WTC11 (cell line): ENCODE measurements at regions not wholly inside any gene's neighbourhood (a gene's known extent, or its start where the extent isn't known, plus 50 kb on each side); places are given as distances from the start of the nearest gene placed in this dataset.

Experiments
- CREB1 ChIP-seq: sonication (generic); formaldehyde crosslinking; IDR thresholded peaks from 2 replicates; pipeline ENCODE4 v1.8.0; 2023; ENCODE audit warnings: mild to moderate bottlenecking, missing genetic modification reagents
- CREM ChIP-seq: sonication (generic); formaldehyde crosslinking; IDR thresholded peaks from 2 replicates; pipeline ENCODE4 v1.8.1; 2022; ENCODE audit warnings: mild to moderate bottlenecking, missing genetic modification reagents, moderate library complexity
- GABPB1 ChIP-seq: sonication (generic); formaldehyde crosslinking; IDR thresholded peaks from 2 replicates; pipeline ENCODE4 v1.8.1; 2023; ENCODE audit warnings: mild to moderate bottlenecking, missing genetic modification reagents
- HMGXB4 ChIP-seq: sonication (generic); formaldehyde crosslinking; IDR thresholded peaks from 2 replicates; pipeline ENCODE4 v1.8.1; 2023; ENCODE audit warnings: mild to moderate bottlenecking, moderate library complexity, missing genetic modification reagents
- KAT7 ChIP-seq: sonication (generic); formaldehyde crosslinking; IDR thresholded peaks from 2 replicates; pipeline ENCODE4 v1.8.1; 2023; ENCODE audit warnings: missing genetic modification reagents, mild to moderate bottlenecking, borderline replicate concordance
- NR2C2 ChIP-seq: sonication (generic); formaldehyde crosslinking; IDR thresholded peaks from 2 replicates; pipeline ENCODE4 v1.8.0; 2022; ENCODE audit warnings: mild to moderate bottlenecking, missing genetic modification reagents
- NR3C1 ChIP-seq: sonication (generic); formaldehyde crosslinking; conservative IDR thresholded peaks from 2 replicates; pipeline ENCODE4 v1.8.1; 2023; ENCODE audit warnings: low read depth, mild to moderate bottlenecking, missing genetic modification reagents
- TEAD4 ChIP-seq: sonication (generic); formaldehyde crosslinking; IDR thresholded peaks from 2 replicates; pipeline ENCODE4 v1.8.0; 2022; ENCODE audit warnings: mild to moderate bottlenecking, missing genetic modification reagents
- TF ChIP-seq, protein P1 (sequence below): sonication (generic); formaldehyde crosslinking; IDR thresholded peaks from 2 replicates; pipeline ENCODE4 v1.8.1; 2023; ENCODE audit warnings: mild to moderate bottlenecking, missing genetic modification reagents, moderate library complexity
- TF ChIP-seq, protein P2 (sequence below): fragments of 200-600 bp; IDR thresholded peaks from 2 replicates; pipeline ENCODE4 v1.8.0; 2022; ENCODE audit warnings: antibody characterized with exemption
- TF ChIP-seq, protein P3 (sequence below): sonication (generic); formaldehyde crosslinking; IDR thresholded peaks from 2 replicates; pipeline ENCODE4 v1.8.1; 2023; ENCODE audit warnings: mild to moderate bottlenecking, missing genetic modification reagents, moderate library complexity
- TF ChIP-seq, protein P4 (sequence below): sonication (generic); formaldehyde crosslinking; conservative IDR thresholded peaks from 2 replicates; pipeline ENCODE4 v1.8.1; 2023; ENCODE audit warnings: mild to moderate bottlenecking, low read depth, missing genetic modification reagents, moderate library complexity
- TF ChIP-seq, protein P5 (sequence below): sonication (generic); formaldehyde crosslinking; IDR thresholded peaks from 2 replicates; pipeline ENCODE4 v1.8.1; 2022; ENCODE audit warnings: low read depth, mild to moderate bottlenecking, moderate library complexity, missing genetic modification reagents, borderline replicate concordance

- TF ChIP-seq NR2C2 (CRISPR knock-in tag) = no peak
- no peak for TF ChIP-seq CREM (CRISPR knock-in tag)
- TF ChIP-seq, protein P1, sequence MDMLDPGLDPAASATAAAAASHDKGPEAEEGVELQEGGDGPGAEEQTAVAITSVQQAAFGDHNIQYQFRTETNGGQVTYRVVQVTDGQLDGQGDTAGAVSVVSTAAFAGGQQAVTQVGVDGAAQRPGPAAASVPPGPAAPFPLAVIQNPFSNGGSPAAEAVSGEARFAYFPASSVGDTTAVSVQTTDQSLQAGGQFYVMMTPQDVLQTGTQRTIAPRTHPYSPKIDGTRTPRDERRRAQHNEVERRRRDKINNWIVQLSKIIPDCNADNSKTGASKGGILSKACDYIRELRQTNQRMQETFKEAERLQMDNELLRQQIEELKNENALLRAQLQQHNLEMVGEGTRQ (CRISPR knock-in tag) = no peak
- TF ChIP-seq, protein P2, sequence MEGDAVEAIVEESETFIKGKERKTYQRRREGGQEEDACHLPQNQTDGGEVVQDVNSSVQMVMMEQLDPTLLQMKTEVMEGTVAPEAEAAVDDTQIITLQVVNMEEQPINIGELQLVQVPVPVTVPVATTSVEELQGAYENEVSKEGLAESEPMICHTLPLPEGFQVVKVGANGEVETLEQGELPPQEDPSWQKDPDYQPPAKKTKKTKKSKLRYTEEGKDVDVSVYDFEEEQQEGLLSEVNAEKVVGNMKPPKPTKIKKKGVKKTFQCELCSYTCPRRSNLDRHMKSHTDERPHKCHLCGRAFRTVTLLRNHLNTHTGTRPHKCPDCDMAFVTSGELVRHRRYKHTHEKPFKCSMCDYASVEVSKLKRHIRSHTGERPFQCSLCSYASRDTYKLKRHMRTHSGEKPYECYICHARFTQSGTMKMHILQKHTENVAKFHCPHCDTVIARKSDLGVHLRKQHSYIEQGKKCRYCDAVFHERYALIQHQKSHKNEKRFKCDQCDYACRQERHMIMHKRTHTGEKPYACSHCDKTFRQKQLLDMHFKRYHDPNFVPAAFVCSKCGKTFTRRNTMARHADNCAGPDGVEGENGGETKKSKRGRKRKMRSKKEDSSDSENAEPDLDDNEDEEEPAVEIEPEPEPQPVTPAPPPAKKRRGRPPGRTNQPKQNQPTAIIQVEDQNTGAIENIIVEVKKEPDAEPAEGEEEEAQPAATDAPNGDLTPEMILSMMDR = no peak
- TF ChIP-seq GABPB1 = no peak
- TF ChIP-seq NR3C1 (CRISPR knock-in tag) = no peak
- TF ChIP-seq HMGXB4 (CRISPR knock-in tag) = no peak
- no peak for TF ChIP-seq CREB1 (CRISPR knock-in tag)
- TF ChIP-seq, protein P3, sequence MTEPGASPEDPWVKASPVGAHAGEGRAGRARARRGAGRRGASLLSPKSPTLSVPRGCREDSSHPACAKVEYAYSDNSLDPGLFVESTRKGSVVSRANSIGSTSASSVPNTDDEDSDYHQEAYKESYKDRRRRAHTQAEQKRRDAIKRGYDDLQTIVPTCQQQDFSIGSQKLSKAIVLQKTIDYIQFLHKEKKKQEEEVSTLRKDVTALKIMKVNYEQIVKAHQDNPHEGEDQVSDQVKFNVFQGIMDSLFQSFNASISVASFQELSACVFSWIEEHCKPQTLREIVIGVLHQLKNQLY (CRISPR knock-in tag) = no peak
- TF ChIP-seq, protein P4, sequence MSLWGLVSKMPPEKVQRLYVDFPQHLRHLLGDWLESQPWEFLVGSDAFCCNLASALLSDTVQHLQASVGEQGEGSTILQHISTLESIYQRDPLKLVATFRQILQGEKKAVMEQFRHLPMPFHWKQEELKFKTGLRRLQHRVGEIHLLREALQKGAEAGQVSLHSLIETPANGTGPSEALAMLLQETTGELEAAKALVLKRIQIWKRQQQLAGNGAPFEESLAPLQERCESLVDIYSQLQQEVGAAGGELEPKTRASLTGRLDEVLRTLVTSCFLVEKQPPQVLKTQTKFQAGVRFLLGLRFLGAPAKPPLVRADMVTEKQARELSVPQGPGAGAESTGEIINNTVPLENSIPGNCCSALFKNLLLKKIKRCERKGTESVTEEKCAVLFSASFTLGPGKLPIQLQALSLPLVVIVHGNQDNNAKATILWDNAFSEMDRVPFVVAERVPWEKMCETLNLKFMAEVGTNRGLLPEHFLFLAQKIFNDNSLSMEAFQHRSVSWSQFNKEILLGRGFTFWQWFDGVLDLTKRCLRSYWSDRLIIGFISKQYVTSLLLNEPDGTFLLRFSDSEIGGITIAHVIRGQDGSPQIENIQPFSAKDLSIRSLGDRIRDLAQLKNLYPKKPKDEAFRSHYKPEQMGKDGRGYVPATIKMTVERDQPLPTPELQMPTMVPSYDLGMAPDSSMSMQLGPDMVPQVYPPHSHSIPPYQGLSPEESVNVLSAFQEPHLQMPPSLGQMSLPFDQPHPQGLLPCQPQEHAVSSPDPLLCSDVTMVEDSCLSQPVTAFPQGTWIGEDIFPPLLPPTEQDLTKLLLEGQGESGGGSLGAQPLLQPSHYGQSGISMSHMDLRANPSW = no peak
- no peak for TF ChIP-seq KAT7 (CRISPR knock-in tag)
- no peak for TF ChIP-seq TEAD4
- TF ChIP-seq, protein P5, sequence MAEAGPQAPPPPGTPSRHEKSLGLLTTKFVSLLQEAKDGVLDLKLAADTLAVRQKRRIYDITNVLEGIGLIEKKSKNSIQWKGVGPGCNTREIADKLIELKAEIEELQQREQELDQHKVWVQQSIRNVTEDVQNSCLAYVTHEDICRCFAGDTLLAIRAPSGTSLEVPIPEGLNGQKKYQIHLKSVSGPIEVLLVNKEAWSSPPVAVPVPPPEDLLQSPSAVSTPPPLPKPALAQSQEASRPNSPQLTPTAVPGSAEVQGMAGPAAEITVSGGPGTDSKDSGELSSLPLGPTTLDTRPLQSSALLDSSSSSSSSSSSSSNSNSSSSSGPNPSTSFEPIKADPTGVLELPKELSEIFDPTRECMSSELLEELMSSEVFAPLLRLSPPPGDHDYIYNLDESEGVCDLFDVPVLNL (CRISPR knock-in tag) = no peak
Observed at GRCh38 chr7:28236560-28236959, 56.0 kb upstream of the JAZF1 start.
